ENCODE measurements at regions not wholly inside any gene's neighbourhood (a gene's known extent, or its start where the extent isn't known, plus 50 kb on each side); places are given as distances from the start of the nearest gene placed in this dataset.

- H2AFZ ChIP-seq (ENCODE audit: low read length): no peak overlapping the region
- no peak overlapping the region for H3K4ac ChIP-seq (ENCODE audit: low read length)
- H3K4me3 ChIP-seq (ENCODE audit: low read length in 2 of 2): no peak overlapping the region
- H2AK5ac ChIP-seq (ENCODE audit: low read depth, low read length): no peak overlapping the region
- no peak overlapping the region for H3K14ac ChIP-seq (ENCODE audit: low read length)
- H2BK120ac ChIP-seq (ENCODE audit: low read depth, low read length): no peak overlapping the region
- no peak overlapping the region for H2BK15ac ChIP-seq (ENCODE audit: low read length)
- H3K4me2 ChIP-seq (ENCODE audit: insufficient read depth, low read length, poor library complexity, severe bottlenecking): no peak overlapping the region
- no peak overlapping the region for H3K9ac ChIP-seq (ENCODE audit: low read depth, low read length, poor library complexity)
- H3K27me3 ChIP-seq (ENCODE audit: control insufficient read depth in 3 of 3, insufficient read depth in 3 of 3, low read depth in 1 of 3, low read length in 3 of 3): no peaks in the 10 kb centered on the region
- no peak overlapping the region for H2BK5ac ChIP-seq (ENCODE audit: low read length)
- no peaks in the 10 kb centered on the region for H3K36me3 ChIP-seq (replicated peaks in 1 of 2; ENCODE audit: control insufficient read depth in 2 of 2, insufficient read depth in 2 of 2, low read length in 2 of 2)
- H2BK12ac ChIP-seq (ENCODE audit: low read length): no peak overlapping the region
- no peak for DNase-seq (ENCODE audit: low spot score)
- no peak overlapping the region for H3K18ac ChIP-seq (ENCODE audit: low read length)
- peaks cover 0 to 4% of the 10 kb centered on the region in 2 donors for H3K4me1 ChIP-seq (ENCODE audit: control insufficient read depth in 2 of 2, insufficient read depth in 1 of 2, low read depth in 1 of 2, low read length in 2 of 2)
- H4K8ac ChIP-seq (ENCODE audit: low read depth, low read length): no peak overlapping the region
- no peaks in the 10 kb centered on the region for H3K79me1 ChIP-seq (ENCODE audit: low read depth, low read length)
- no peak overlapping the region for H3K27ac ChIP-seq (replicated peaks; ENCODE audit: low read length)
- no peaks in the 10 kb centered on the region for H3K9me3 ChIP-seq (replicated peaks in 1 of 2; ENCODE audit: control insufficient read depth in 2 of 2, insufficient read depth in 1 of 2, low read depth in 1 of 2, low read length in 2 of 2)
- H3K23ac ChIP-seq (ENCODE audit: low read depth, low read length, poor library complexity): no peak overlapping the region
- H4K91ac ChIP-seq (ENCODE audit: low read depth, low read length, poor library complexity): no peak overlapping the region
Observed at GRCh38 chr1:106984801-106985200, 71.7 kb upstream of the PRMT6 start.

- Histone ChIP-seq H2BK120ac (ENCODE audit: low read depth, low read length) (no peak overlapping the region), H3K4me3 (ENCODE audit: low read length in 2 of 2) (no peak overlapping the region), H3K14ac (ENCODE audit: low read length) (no peak overlapping the region), H2AFZ (ENCODE audit: low read length) (peak overlapping the region; percentile 11), H3K4me1 (ENCODE audit: control insufficient read depth in 2 of 2, insufficient read depth in 1 of 2, low read depth in 1 of 2, low read length in 2 of 2) (peaks cover 0 to 4% of the 10 kb centered on the region in 2 donors), H3K9me3 (replicated peaks in 1 of 2; ENCODE audit: control insufficient read depth in 2 of 2, insufficient read depth in 1 of 2, low read depth in 1 of 2, low read length in 2 of 2) (no peaks in the 10 kb centered on the region), H2BK5ac (ENCODE audit: low read length) (no peak overlapping the region), H2BK15ac (ENCODE audit: low read length) (no peak overlapping the region), H3K27ac (replicated peaks; ENCODE audit: low read length) (no peak overlapping the region), H3K36me3 (replicated peaks in 1 of 2; ENCODE audit: control insufficient read depth in 2 of 2, insufficient read depth in 2 of 2, low read length in 2 of 2) (no peaks in the 10 kb centered on the region), H3K4me2 (ENCODE audit: insufficient read depth, low read length, poor library complexity, severe bottlenecking) (no peak overlapping the region), H3K4ac (ENCODE audit: low read length) (no peak overlapping the region), H2BK12ac (ENCODE audit: low read length) (no peak overlapping the region), H3K23ac (ENCODE audit: low read depth, low read length, poor library complexity) (no peak overlapping the region), H4K8ac (ENCODE audit: low read depth, low read length) (no peak overlapping the region), H2AK5ac (ENCODE audit: low read depth, low read length) (no peak overlapping the region), H3K9ac (ENCODE audit: low read depth, low read length, poor library complexity) (no peak overlapping the region), H3K18ac (ENCODE audit: low read length) (no peak overlapping the region), H4K91ac (ENCODE audit: low read depth, low read length, poor library complexity) (no peak overlapping the region), H3K27me3 (ENCODE audit: control insufficient read depth in 3 of 3, insufficient read depth in 3 of 3, low read depth in 1 of 3, low read length in 3 of 3) (no peaks in the 10 kb centered on the region), H3K79me1 (ENCODE audit: low read depth, low read length) (no peaks in the 10 kb centered on the region)
- no peak for DNase-seq (ENCODE audit: low spot score)
Observed at GRCh38 chr1:106986603-106987002, 69.9 kb upstream of the PRMT6 start.

GRCh38 chr1:106995970-106996369 is 60.5 kb upstream of the PRMT6 start:
- Histone ChIP-seq H3K18ac (ENCODE audit: low read length) (no peak overlapping the region), H3K4me2 (ENCODE audit: insufficient read depth, low read length, poor library complexity, severe bottlenecking) (no peak overlapping the region), H2BK15ac (ENCODE audit: low read length) (no peak overlapping the region), H3K9me3 (replicated peaks in 1 of 2; ENCODE audit: control insufficient read depth in 2 of 2, insufficient read depth in 1 of 2, low read depth in 1 of 2, low read length in 2 of 2) (no peaks in the 10 kb centered on the region), H3K4me3 (ENCODE audit: low read length in 2 of 2) (no peak overlapping the region), H3K14ac (ENCODE audit: low read length) (no peak overlapping the region), H3K27ac (replicated peaks; ENCODE audit: low read length) (no peak overlapping the region), H2AK5ac (ENCODE audit: low read depth, low read length) (no peak overlapping the region), H3K9ac (ENCODE audit: low read depth, low read length, poor library complexity) (no peak overlapping the region), H3K4ac (ENCODE audit: low read length) (no peak overlapping the region), H3K4me1 (ENCODE audit: control insufficient read depth in 2 of 2, insufficient read depth in 1 of 2, low read depth in 1 of 2, low read length in 2 of 2) (no peaks in the 10 kb centered on the region), H3K27me3 (ENCODE audit: control insufficient read depth in 3 of 3, insufficient read depth in 3 of 3, low read depth in 1 of 3, low read length in 3 of 3) (no peaks in the 10 kb centered on the region), H2BK12ac (ENCODE audit: low read length) (no peak overlapping the region), H2BK5ac (ENCODE audit: low read length) (no peak overlapping the region), H2BK120ac (ENCODE audit: low read depth, low read length) (no peak overlapping the region), H4K8ac (ENCODE audit: low read depth, low read length) (no peak overlapping the region), H3K36me3 (replicated peaks in 1 of 2; ENCODE audit: control insufficient read depth in 2 of 2, insufficient read depth in 2 of 2, low read length in 2 of 2) (no peaks in the 10 kb centered on the region), H3K79me1 (ENCODE audit: low read depth, low read length) (no peaks in the 10 kb centered on the region), H3K23ac (ENCODE audit: low read depth, low read length, poor library complexity) (no peak overlapping the region), H4K91ac (ENCODE audit: low read depth, low read length, poor library complexity) (no peak overlapping the region), H2AFZ (ENCODE audit: low read length) (no peak overlapping the region)
- no peak for DNase-seq (ENCODE audit: low spot score)

GRCh38 chr1:106998431-106999002 is 58.0 kb upstream of the PRMT6 start:
- Histone ChIP-seq H3K79me1 (ENCODE audit: low read depth, low read length) (no peaks in the 10 kb centered on the region), H3K27ac (replicated peaks; ENCODE audit: low read length) (no peak overlapping the region), H3K36me3 (replicated peaks in 1 of 2; ENCODE audit: control insufficient read depth in 2 of 2, insufficient read depth in 2 of 2, low read length in 2 of 2) (no peaks in the 10 kb centered on the region), H3K4me3 (ENCODE audit: low read length in 2 of 2) (no peak overlapping the region), H2BK15ac (ENCODE audit: low read length) (no peak overlapping the region), H4K8ac (ENCODE audit: low read depth, low read length) (no peak overlapping the region), H3K14ac (ENCODE audit: low read length) (no peak overlapping the region), H4K91ac (ENCODE audit: low read depth, low read length, poor library complexity) (no peak overlapping the region), H3K4me2 (ENCODE audit: insufficient read depth, low read length, poor library complexity, severe bottlenecking) (no peak overlapping the region), H3K18ac (ENCODE audit: low read length) (no peak overlapping the region), H3K4ac (ENCODE audit: low read length) (no peak overlapping the region), H3K4me1 (ENCODE audit: control insufficient read depth in 2 of 2, insufficient read depth in 1 of 2, low read depth in 1 of 2, low read length in 2 of 2) (no peaks in the 10 kb centered on the region), H3K23ac (ENCODE audit: low read depth, low read length, poor library complexity) (no peak overlapping the region), H3K27me3 (ENCODE audit: control insufficient read depth in 3 of 3, insufficient read depth in 3 of 3, low read depth in 1 of 3, low read length in 3 of 3) (no peaks in the 10 kb centered on the region), H2AK5ac (ENCODE audit: low read depth, low read length) (no peak overlapping the region), H2BK12ac (ENCODE audit: low read length) (no peak overlapping the region), H2BK120ac (ENCODE audit: low read depth, low read length) (no peak overlapping the region), H2AFZ (ENCODE audit: low read length) (no peak overlapping the region), H2BK5ac (ENCODE audit: low read length) (no peak overlapping the region), H3K9me3 (replicated peaks in 1 of 2; ENCODE audit: control insufficient read depth in 2 of 2, insufficient read depth in 1 of 2, low read depth in 1 of 2, low read length in 2 of 2) (no peaks in the 10 kb centered on the region), H3K9ac (ENCODE audit: low read depth, low read length, poor library complexity) (no peak overlapping the region)
- no peak for DNase-seq (ENCODE audit: low spot score)
- WGBS, 2 donors (ENCODE audit: extremely low coverage in 2 of 2, insufficient read length in 2 of 2, insufficient replicate concordance in 1 of 2): no CpG with 5 or more reads among the region's 3 CpGs
